ENCODE measurements at regions not wholly inside any gene's neighbourhood (a gene's known extent, or its start where the extent isn't known, plus 50 kb on each side); places are given as distances from the start of the nearest gene placed in this dataset.

GRCh38 chr3:24060055-24060454, 115.0 kb downstream of the NR1D2 start:
- no CpG with 5 or more reads among the region's 3 CpGs for WGBS (ENCODE audit: extremely low coverage, insufficient coverage, low lambda C conversion rate)
- H2BK120ac ChIP-seq (ENCODE audit: low read depth, low read length), result no peak overlapping the region
- no peak overlapping the region for H3K27ac ChIP-seq (ENCODE audit: low read depth, low read length)
- H3K79me1 ChIP-seq (ENCODE audit: low read length), result no peaks in the 10 kb centered on the region
- H2BK5ac ChIP-seq (ENCODE audit: low read length), result no peak overlapping the region
- no peaks in the 10 kb centered on the region for H3K4me1 ChIP-seq (ENCODE audit: control insufficient read depth, low read depth, low read length)
- H3K56ac ChIP-seq (ENCODE audit: low read length), result no peak overlapping the region
- H4K8ac ChIP-seq (ENCODE audit: low read depth, low read length), result no peak overlapping the region
- H4K5ac ChIP-seq (ENCODE audit: low read length), result no peak overlapping the region
- no peak overlapping the region for H3K4me3 ChIP-seq (ENCODE audit: low read length)
- H3K23ac ChIP-seq (ENCODE audit: low read length), result no peak overlapping the region
- no peak overlapping the region for H3K4ac ChIP-seq (ENCODE audit: low read depth, low read length)
- H3K79me2 ChIP-seq (ENCODE audit: control insufficient read depth, insufficient read depth, low read length), result no peaks in the 10 kb centered on the region
- no peak overlapping the region for H2BK15ac ChIP-seq (replicated peaks; ENCODE audit: low read depth)
- H3K27me3 ChIP-seq (ENCODE audit: insufficient read depth, low read length, poor library complexity), result no peaks in the 10 kb centered on the region
- H3K18ac ChIP-seq (ENCODE audit: low read length), result no peak overlapping the region
- peak; percentile 61 for DNase-seq
- no peaks in the 10 kb centered on the region for H3K36me3 ChIP-seq (ENCODE audit: control insufficient read depth, insufficient read depth, low read length)
- H3K9ac ChIP-seq (ENCODE audit: low read length), result no peak overlapping the region
- no peak overlapping the region for H3K4me2 ChIP-seq (ENCODE audit: low read length)
- H2AK5ac ChIP-seq (ENCODE audit: low read length), result no peak overlapping the region

- Histone ChIP-seq H2BK5ac (ENCODE audit: low read length) (no peak overlapping the region), H2AK5ac (ENCODE audit: low read length) (no peak overlapping the region), H3K79me1 (ENCODE audit: low read length) (no peaks in the 10 kb centered on the region), H3K18ac (ENCODE audit: low read length) (no peak overlapping the region), H3K4me2 (ENCODE audit: low read length) (no peak overlapping the region), H3K27ac (ENCODE audit: low read depth, low read length) (no peak overlapping the region), H3K56ac (ENCODE audit: low read length) (no peak overlapping the region), H4K8ac (ENCODE audit: low read depth, low read length) (no peak overlapping the region), H3K4me1 (ENCODE audit: control insufficient read depth, low read depth, low read length) (no peaks in the 10 kb centered on the region), H3K4ac (ENCODE audit: low read depth, low read length) (no peak overlapping the region), H3K36me3 (ENCODE audit: control insufficient read depth, insufficient read depth, low read length) (no peaks in the 10 kb centered on the region), H3K27me3 (ENCODE audit: insufficient read depth, low read length, poor library complexity) (no peaks in the 10 kb centered on the region), H2BK120ac (ENCODE audit: low read depth, low read length) (no peak overlapping the region), H4K5ac (ENCODE audit: low read length) (no peak overlapping the region), H3K4me3 (ENCODE audit: low read length) (no peak overlapping the region), H2BK15ac (replicated peaks; ENCODE audit: low read depth) (no peak overlapping the region), H3K23ac (ENCODE audit: low read length) (no peak overlapping the region), H3K9ac (ENCODE audit: low read length) (no peak overlapping the region), H3K79me2 (ENCODE audit: control insufficient read depth, insufficient read depth, low read length) (no peaks in the 10 kb centered on the region)
- no CpG with 5 or more reads among the region's 3 CpGs for WGBS (ENCODE audit: extremely low coverage, insufficient coverage, low lambda C conversion rate)
- no peak for DNase-seq
These were observed 117.8 kb downstream of the NR1D2 start for GRCh38 chr3:24062916-24063315.
